GM12891 (cell line): ENCODE measurements at regions not wholly inside any gene's neighbourhood (a gene's known extent, or its start where the extent isn't known, plus 50 kb on each side); places are given as distances from the start of the nearest gene placed in this dataset.

Source experiments
- POLR2A ChIP-seq: IDR thresholded peaks from 2 replicates; pipeline ENCODE4 v1.6.1; 2011; ENCODE audit warnings: low read depth, low read length, control low read depth
- POLR2AphosphoS5 ChIP-seq: IDR thresholded peaks from 2 replicates; pipeline ENCODE4 v1.6.1; 2011; ENCODE audit warnings: low read depth, low read length, control low read depth
- SPI1 ChIP-seq: IDR thresholded peaks from 2 replicates; pipeline ENCODE4 v1.6.1; 2011; ENCODE audit warnings: low read depth, low read length, control low read depth
- TAF1 ChIP-seq: IDR thresholded peaks from 2 replicates; pipeline ENCODE4 v1.6.1; 2011; ENCODE audit warnings: low read depth, low read length, control low read depth

DNA sequence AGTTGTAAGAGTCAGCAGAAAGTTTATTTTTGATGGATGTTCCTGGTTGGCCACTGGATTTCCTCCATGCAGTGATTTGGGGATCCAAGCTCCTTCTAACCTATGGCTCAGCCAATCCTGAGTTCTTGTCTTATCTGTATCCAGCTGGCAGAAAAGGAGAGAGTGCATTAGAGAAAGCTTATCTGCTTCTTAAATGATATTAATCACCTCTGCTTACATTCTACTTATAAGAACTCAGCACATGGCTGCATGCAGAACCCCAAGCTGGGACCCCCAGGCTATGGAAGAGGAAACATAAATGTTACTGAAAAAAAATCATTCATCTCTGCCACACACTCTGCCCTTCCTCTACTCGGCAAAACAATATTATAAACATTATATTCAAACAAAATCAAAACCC lies 739.8 kb upstream of the AUTS2 start:
- TF ChIP-seq POLR2A (no peak), TAF1 (no peak), POLR2AphosphoS5 (no peak), SPI1 (no peak)
